GM21390 (cell line): ENCODE measurements at regions not wholly inside any gene's neighbourhood (a gene's known extent, or its start where the extent isn't known, plus 50 kb on each side); places are given as distances from the start of the nearest gene placed in this dataset.
A peak's percentile ranks its signal among the peaks of the same experiment; 100 is the strongest.
"Not testable (repeated sequence)": the region's sequence is repeated elsewhere in the genome, so short reads cannot be mapped to it uniquely, and the experiment has no call there.

Experiments used
- ATAC-seq: cut with Tn5 transposase; IDR thresholded peaks from one replicate; pipeline ENCODE4 v1.9.1; 2021; ENCODE audit not compliant: unreplicated experiment

- no peak for ATAC-seq
These were observed 121.5 kb upstream of the PDE1A start for GRCh38 chr2:182548031-182548950.

- no peak for ATAC-seq
These were observed 123.4 kb upstream of the PDE1A start for GRCh38 chr2:182550234-182550633.

GRCh38 chr2:182552232-182552631 is 125.4 kb upstream of the PDE1A start:
- not testable (repeated sequence) for ATAC-seq

- ATAC-seq: not testable (repeated sequence)
These were observed 125.9 kb upstream of the PDE1A start for GRCh38 chr2:182552785-182553184.

- peak; percentile 99 for ATAC-seq
These were observed 126.6 kb upstream of the PDE1A start for GRCh38 chr2:182553483-182553882.

- no peak for ATAC-seq
These were observed 128.1 kb upstream of the PDE1A start for GRCh38 chr2:182554950-182555349.

GRCh38 chr2:182558564-182558963 is 131.7 kb upstream of the PDE1A start:
- no peak for ATAC-seq

GRCh38 chr2:182559623-182560022 is 132.8 kb upstream of the PDE1A start:
- ATAC-seq: no peak

- ATAC-seq: no peak
These were observed 139.2 kb upstream of the PDE1A start for GRCh38 chr2:182565911-182566567.

- ATAC-seq: no peak
These were observed 142.5 kb upstream of the DNAJC10 start for GRCh38 chr2:182573553-182573952.

GRCh38 chr2:182577816-182578215 is 138.2 kb upstream of the DNAJC10 start:
- ATAC-seq: no peak

- ATAC-seq: no peak
These were observed 134.7 kb upstream of the DNAJC10 start for GRCh38 chr2:182581196-182581935.

- no peak for ATAC-seq
These were observed 131.6 kb upstream of the DNAJC10 start for GRCh38 chr2:182584462-182584861.

- no peak for ATAC-seq
These were observed 131.1 kb upstream of the DNAJC10 start for GRCh38 chr2:182585001-182585400.

- ATAC-seq: no peak
These were observed 130.6 kb upstream of the DNAJC10 start for GRCh38 chr2:182585430-182585829.

GRCh38 chr2:182586426-182586825 is 129.6 kb upstream of the DNAJC10 start:
- no peak for ATAC-seq

GRCh38 chr2:182587831-182588230 is 128.2 kb upstream of the DNAJC10 start:
- no peak for ATAC-seq

GRCh38 chr2:182589121-182589520 is 126.9 kb upstream of the DNAJC10 start:
- no peak for ATAC-seq

GRCh38 chr2:182591774-182592173 is 124.3 kb upstream of the DNAJC10 start:
- no peak for ATAC-seq

GRCh38 chr2:182592691-182593393 is 123.2 kb upstream of the DNAJC10 start:
- no peak for ATAC-seq

GRCh38 chr2:182593394-182593975 is 122.6 kb upstream of the DNAJC10 start:
- no peak for ATAC-seq
